Mesendoderm (in vitro differentiated cells): ENCODE measurements at regions not wholly inside any gene's neighbourhood (a gene's known extent, or its start where the extent isn't known, plus 50 kb on each side); places are given as distances from the start of the nearest gene placed in this dataset.

Experiments used
- DNase-seq: peaks from one replicate; pipeline ENCODE4 v3.0.0; 2013
- H2AK5ac ChIP-seq: 2 replicates; pipeline ENCODE4 v1.6.1; 2013; ENCODE audit warnings: low read length, inconsistent platforms
- H2BK120ac ChIP-seq: 2 replicates; pipeline ENCODE4 v1.6.1; 2013; ENCODE audit warnings: low read depth, mild to moderate bottlenecking, low read length, moderate library complexity, mixed read lengths
- H2BK15ac ChIP-seq: replicated peaks from 2 replicates; pipeline ENCODE4 v1.6.1; 2013; ENCODE audit warnings: low read depth, mild to moderate bottlenecking, moderate library complexity
- H2BK5ac ChIP-seq: 2 replicates; pipeline ENCODE4 v1.6.1; 2013; ENCODE audit warnings: low read length, inconsistent platforms
- H3K18ac ChIP-seq: 2 replicates; pipeline ENCODE4 v1.6.1; 2013; ENCODE audit warnings: mild to moderate bottlenecking, low read length, mixed read lengths
- H3K23ac ChIP-seq: one replicate; pipeline ENCODE4 v1.6.1; 2013; ENCODE audit warnings: low read length
- H3K27ac ChIP-seq: 2 replicates; pipeline ENCODE4 v1.5.1; 2013; ENCODE audit warnings: low read depth, mild to moderate bottlenecking, inconsistent platforms, low read length, moderate library complexity
- H3K27me3 ChIP-seq: 2 replicates; pipeline ENCODE4 v1.6.1; 2013; ENCODE audit warnings: low read length, control low read depth, mild to moderate bottlenecking, inconsistent platforms; ENCODE audit not compliant: insufficient read depth, poor library complexity
- H3K36me3 ChIP-seq: 2 replicates; pipeline ENCODE4 v1.6.1; 2013; ENCODE audit warnings: low read length, inconsistent platforms; ENCODE audit not compliant: control insufficient read depth, insufficient read depth
- H3K4ac ChIP-seq: one replicate; pipeline ENCODE4 v1.6.1; 2013; ENCODE audit warnings: low read depth, mild to moderate bottlenecking, low read length, moderate library complexity
- H3K4me1 ChIP-seq: 2 replicates; pipeline ENCODE4 v1.6.1; 2013; ENCODE audit warnings: low read depth, low read length, inconsistent platforms; ENCODE audit not compliant: control insufficient read depth
- H3K4me2 ChIP-seq: 2 replicates; pipeline ENCODE4 v1.6.1; 2013; ENCODE audit warnings: low read length
- H3K4me3 ChIP-seq: 2 replicates; pipeline ENCODE4 v1.5.1; 2013; ENCODE audit warnings: mild to moderate bottlenecking, low read length
- H3K56ac ChIP-seq: one replicate; pipeline ENCODE4 v1.6.1; 2013; ENCODE audit warnings: low read length
- H3K79me1 ChIP-seq: 2 replicates; pipeline ENCODE4 v1.6.1; 2013; ENCODE audit warnings: low read length, inconsistent platforms
- H3K79me2 ChIP-seq: 2 replicates; pipeline ENCODE4 v1.6.1; 2013; ENCODE audit warnings: mild to moderate bottlenecking, low read length; ENCODE audit not compliant: control insufficient read depth, insufficient read depth
- H3K9ac ChIP-seq: 2 replicates; pipeline ENCODE4 v1.6.1; 2013; ENCODE audit warnings: low read length, inconsistent platforms
- H4K5ac ChIP-seq: one replicate; pipeline ENCODE4 v1.6.1; 2013; ENCODE audit warnings: low read length
- H4K8ac ChIP-seq: one replicate; pipeline ENCODE4 v1.6.1; 2013; ENCODE audit warnings: low read depth, mild to moderate bottlenecking, control low read depth, low read length, moderate library complexity
- WGBS: extraction: QIAGEN DNeasy Blood & Tissue Kit; methylation state at CpG from one replicate; pipeline ENCODE4 v1.1.7; 2013; ENCODE audit warnings: low lambda C conversion rate, missing lambda C conversion rate; ENCODE audit not compliant: insufficient coverage; ENCODE audit errors: extremely low coverage; 5-methylcytosine and 5-hydroxymethylcytosine counted together

- no peaks in the 10 kb centered on the region for H3K79me1 ChIP-seq
- H2BK120ac ChIP-seq: no peak overlapping the region
- DNase-seq: no peak
- H2BK15ac ChIP-seq: no peak overlapping the region
- no peak overlapping the region for H3K4me2 ChIP-seq
- no peak overlapping the region for H4K8ac ChIP-seq
- no peaks in the 10 kb centered on the region for H3K36me3 ChIP-seq
- H3K18ac ChIP-seq: no peak overlapping the region
- no peaks in the 10 kb centered on the region for H3K79me2 ChIP-seq
- no peak overlapping the region for H3K9ac ChIP-seq
- no peak overlapping the region for H2BK5ac ChIP-seq
- H3K4ac ChIP-seq: no peak overlapping the region
- H4K5ac ChIP-seq: no peak overlapping the region
- no peak overlapping the region for H3K27ac ChIP-seq
- H3K56ac ChIP-seq: no peak overlapping the region
- H2AK5ac ChIP-seq: no peak overlapping the region
- no peak overlapping the region for H3K4me3 ChIP-seq
- WGBS: no CpG with 5 or more reads among the region's 8 CpGs
- H3K27me3 ChIP-seq: no peaks in the 10 kb centered on the region
- H3K4me1 ChIP-seq: no peaks in the 10 kb centered on the region
- H3K23ac ChIP-seq: no peak overlapping the region
These were observed 176.4 kb upstream of the BMP2 start for GRCh38 chr20:6590891-6591637.

GRCh38 chr20:6588296-6588695 is 179.2 kb upstream of the BMP2 start:
- no peaks in the 10 kb centered on the region for H3K36me3 ChIP-seq
- no peak for DNase-seq
- no peak overlapping the region for H3K18ac ChIP-seq
- no peak overlapping the region for H3K4me2 ChIP-seq
- H2BK5ac ChIP-seq: no peak overlapping the region
- H2AK5ac ChIP-seq: no peak overlapping the region
- H4K8ac ChIP-seq: no peak overlapping the region
- WGBS: no CpG with 5 or more reads among the region's 2 CpGs
- no peak overlapping the region for H3K56ac ChIP-seq
- no peak overlapping the region for H3K4me3 ChIP-seq
- H3K23ac ChIP-seq: no peak overlapping the region
- no peaks in the 10 kb centered on the region for H3K79me2 ChIP-seq
- H3K27me3 ChIP-seq: no peaks in the 10 kb centered on the region
- no peak overlapping the region for H3K27ac ChIP-seq
- H2BK120ac ChIP-seq: no peak overlapping the region
- no peaks in the 10 kb centered on the region for H3K4me1 ChIP-seq
- no peak overlapping the region for H4K5ac ChIP-seq
- H2BK15ac ChIP-seq: no peak overlapping the region
- no peak overlapping the region for H3K4ac ChIP-seq
- no peak overlapping the region for H3K9ac ChIP-seq
- no peaks in the 10 kb centered on the region for H3K79me1 ChIP-seq

- H3K27ac ChIP-seq: no peak overlapping the region
- H3K18ac ChIP-seq: no peak overlapping the region
- no peak overlapping the region for H2AK5ac ChIP-seq
- peak overlapping the region; percentile 66 for H3K56ac ChIP-seq
- no peaks in the 10 kb centered on the region for H3K27me3 ChIP-seq
- no peaks in the 10 kb centered on the region for H3K79me2 ChIP-seq
- no CpG with 5 or more reads among the region's 6 CpGs for WGBS
- H3K4ac ChIP-seq: no peak overlapping the region
- H3K79me1 ChIP-seq: no peaks in the 10 kb centered on the region
- no peaks in the 10 kb centered on the region for H3K36me3 ChIP-seq
- no peak overlapping the region for H2BK5ac ChIP-seq
- H2BK15ac ChIP-seq: no peak overlapping the region
- no peak overlapping the region for H3K23ac ChIP-seq
- no peak overlapping the region for H4K8ac ChIP-seq
- no peak overlapping the region for H2BK120ac ChIP-seq
- peak; percentile 85 for DNase-seq
- no peak overlapping the region for H4K5ac ChIP-seq
- no peak overlapping the region for H3K4me2 ChIP-seq
- no peak overlapping the region for H3K4me3 ChIP-seq
- no peaks in the 10 kb centered on the region for H3K4me1 ChIP-seq
- H3K9ac ChIP-seq: no peak overlapping the region
These were observed 184.2 kb upstream of the BMP2 start for GRCh38 chr20:6583134-6583738.

DNA sequence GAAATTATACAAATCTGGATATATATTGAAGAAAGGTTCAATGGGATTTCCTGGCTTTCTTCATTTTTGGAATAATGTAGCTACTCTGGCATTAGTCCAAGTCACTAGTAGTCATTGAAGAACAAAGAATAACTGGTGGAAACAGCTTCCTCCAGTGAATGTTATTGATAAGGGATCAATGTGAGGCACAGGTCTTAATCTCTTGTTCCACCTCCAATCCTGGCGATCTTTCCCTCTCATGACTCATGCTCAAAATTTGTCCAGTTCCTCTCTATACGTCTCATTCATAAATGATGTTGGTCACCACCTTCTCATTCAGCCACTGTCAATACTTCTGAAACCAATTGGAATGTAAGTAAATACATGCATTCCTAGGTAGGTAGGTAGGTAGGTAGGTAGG is 185.0 kb upstream of the BMP2 start:
- no peaks in the 10 kb centered on the region for H3K79me2 ChIP-seq
- no peak overlapping the region for H4K8ac ChIP-seq
- H3K4me1 ChIP-seq: no peaks in the 10 kb centered on the region
- H3K18ac ChIP-seq: no peak overlapping the region
- no peak overlapping the region for H3K56ac ChIP-seq
- no peak overlapping the region for H2BK15ac ChIP-seq
- no peaks in the 10 kb centered on the region for H3K27me3 ChIP-seq
- H3K4me3 ChIP-seq: no peak overlapping the region
- WGBS: no CpG with 5 or more reads among the region's 2 CpGs
- no peak overlapping the region for H3K4ac ChIP-seq
- no peak overlapping the region for H3K23ac ChIP-seq
- no peak for DNase-seq
- H3K9ac ChIP-seq: no peak overlapping the region
- no peak overlapping the region for H2BK5ac ChIP-seq
- H3K79me1 ChIP-seq: no peaks in the 10 kb centered on the region
- H3K27ac ChIP-seq: no peak overlapping the region
- no peak overlapping the region for H4K5ac ChIP-seq
- no peak overlapping the region for H2BK120ac ChIP-seq
- H3K36me3 ChIP-seq: no peaks in the 10 kb centered on the region
- H3K4me2 ChIP-seq: no peak overlapping the region
- no peak overlapping the region for H2AK5ac ChIP-seq

DNA sequence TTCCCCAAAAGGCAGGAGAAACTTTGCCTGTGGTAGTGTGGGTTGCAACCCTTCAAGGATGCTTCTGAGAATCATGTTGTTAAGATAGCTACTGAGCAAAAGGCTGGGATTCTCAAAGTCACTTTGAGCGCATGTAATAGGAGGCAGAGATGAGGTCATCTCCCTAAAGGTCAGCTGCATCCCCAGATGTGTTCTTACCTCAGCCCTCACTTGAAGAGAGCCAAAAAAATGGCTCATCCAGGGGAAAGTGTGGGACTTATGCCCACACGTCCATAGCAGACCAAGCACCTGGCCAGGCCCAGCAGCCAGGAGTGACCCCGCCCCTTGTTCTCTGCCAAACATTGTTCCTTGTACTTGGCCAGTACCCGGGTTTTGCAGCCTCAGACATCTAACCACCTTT is 187.0 kb upstream of the BMP2 start:
- Histone ChIP-seq H3K79me1 (no peaks in the 10 kb centered on the region), H4K5ac (no peak overlapping the region), H3K4me2 (no peak overlapping the region), H3K27me3 (no peaks in the 10 kb centered on the region), H3K4ac (no peak overlapping the region), H3K56ac (no peak overlapping the region), H3K4me1 (peaks cover 10% of the 10 kb centered on the region), H2BK120ac (no peak overlapping the region), H2BK15ac (no peak overlapping the region), H3K36me3 (no peaks in the 10 kb centered on the region), H3K79me2 (no peaks in the 10 kb centered on the region), H3K27ac (no peak overlapping the region), H2BK5ac (no peak overlapping the region), H3K4me3 (no peak overlapping the region), H2AK5ac (no peak overlapping the region), H4K8ac (no peak overlapping the region), H3K23ac (no peak overlapping the region), H3K18ac (no peak overlapping the region), H3K9ac (no peak overlapping the region)
- no peak for DNase-seq
- no CpG with 5 or more reads among the region's 4 CpGs for WGBS

GRCh38 chr20:6579824-6580223 is 187.7 kb upstream of the BMP2 start:
- Histone ChIP-seq H3K18ac (no peak overlapping the region), H4K8ac (no peak overlapping the region), H3K27me3 (no peaks in the 10 kb centered on the region), H3K27ac (no peak overlapping the region), H3K4me1 (peaks cover 10% of the 10 kb centered on the region), H3K56ac (no peak overlapping the region), H2BK5ac (no peak overlapping the region), H3K23ac (no peak overlapping the region), H3K36me3 (no peaks in the 10 kb centered on the region), H2AK5ac (no peak overlapping the region), H3K79me2 (no peaks in the 10 kb centered on the region), H3K4me3 (no peak overlapping the region), H3K4ac (no peak overlapping the region), H2BK120ac (no peak overlapping the region), H4K5ac (no peak overlapping the region), H2BK15ac (no peak overlapping the region), H3K79me1 (no peaks in the 10 kb centered on the region), H3K9ac (no peak overlapping the region), H3K4me2 (no peak overlapping the region)
- no CpG with 5 or more reads among the region's 3 CpGs for WGBS
- DNase-seq: no peak
